ENCODE measurements at regions not wholly inside any gene's neighbourhood (a gene's known extent, or its start where the extent isn't known, plus 50 kb on each side); places are given as distances from the start of the nearest gene placed in this dataset.

- no peak overlapping the region for H2BK5ac ChIP-seq (ENCODE audit: insufficient read length, low read length)
- H2AK5ac ChIP-seq (ENCODE audit: insufficient read length, low read length), result no peak overlapping the region
- no peak overlapping the region for H3K4me2 ChIP-seq (ENCODE audit: insufficient read depth, insufficient read length, low read length)
- H4K8ac ChIP-seq (replicated peaks; ENCODE audit: insufficient read length, low read depth, low read length), result no peak overlapping the region
- WGBS (ENCODE audit: extremely low coverage, insufficient read length, low lambda C conversion rate), result no CpG with 5 or more reads among the region's 2 CpGs
- H3K18ac ChIP-seq (ENCODE audit: insufficient read length, low read depth, low read length), result no peak overlapping the region
- no peak overlapping the region for H4K91ac ChIP-seq (ENCODE audit: insufficient read length, low read depth, low read length)
- H2AFZ ChIP-seq (ENCODE audit: low read length), result no peak overlapping the region
- H3K9me3 ChIP-seq (ENCODE audit: control insufficient read depth, low read depth, low read length), result no peaks in the 10 kb centered on the region
- peaks cover 99% of the 10 kb centered on the region for H3K27me3 Mint-ChIP-seq (ENCODE audit: low read depth)
- no peak overlapping the region for H2BK12ac ChIP-seq (ENCODE audit: insufficient read length, low read depth, low read length)
- H3K56ac ChIP-seq (ENCODE audit: insufficient read length, low read depth, low read length), result no peak overlapping the region
- no peak for DNase-seq
- no peak overlapping the region for H3K14ac ChIP-seq (ENCODE audit: insufficient read depth, low read length)
- H3T11ph ChIP-seq (ENCODE audit: low read length), result no peak overlapping the region
- no peaks in the 10 kb centered on the region; a peak in 1 of 5 replicates for H3K9me3 Mint-ChIP-seq
- no peak overlapping the region for H2BK15ac ChIP-seq (ENCODE audit: low read depth, low read length)
- TF ChIP-seq CTCF (conservative IDR thresholded peaks at IDR 0.05), result no peak
- H3K23ac ChIP-seq (ENCODE audit: insufficient read length, low read depth, low read length), result no peak overlapping the region
- no peaks in the 10 kb centered on the region for H3K4me1 Mint-ChIP-seq
- no peak overlapping the region for H2BK120ac ChIP-seq (ENCODE audit: low read depth, low read length, poor library complexity, severe bottlenecking)
- no peak overlapping the region for H2BK20ac ChIP-seq (ENCODE audit: low read depth, low read length, poor library complexity, severe bottlenecking)
- H4K20me1 ChIP-seq (ENCODE audit: control insufficient read depth, insufficient read depth, insufficient read length), result no peaks in the 10 kb centered on the region
- H3K23me2 ChIP-seq (ENCODE audit: insufficient read length, low read depth, low read length, poor library complexity, severe bottlenecking), result no peaks in the 10 kb centered on the region
- H4K5ac ChIP-seq (ENCODE audit: insufficient read length, low read depth, low read length), result no peak overlapping the region
- H3K79me2 ChIP-seq (ENCODE audit: insufficient read depth, low read length), result no peaks in the 10 kb centered on the region
- H3K27ac Mint-ChIP-seq, result no peak overlapping the region
- H3K27ac ChIP-seq (ENCODE audit: insufficient read length, low read depth, low read length), result no peak overlapping the region
- H3K4me3 Mint-ChIP-seq, result no peak overlapping the region
- no peaks in the 10 kb centered on the region for H3K36me3 Mint-ChIP-seq (ENCODE audit: insufficient read depth in 1 of 3, low read depth in 3 of 3)
- no peak overlapping the region for H3K9ac ChIP-seq (ENCODE audit: extremely low read depth, insufficient read length, low read length)
- H3K27me3 ChIP-seq (ENCODE audit: insufficient read depth, low read length), result peaks cover 21% of the 10 kb centered on the region; the same call in 1 of the 2 replicates
- H3K4ac ChIP-seq (ENCODE audit: low read depth, low read length), result no peak overlapping the region
- H3K79me1 ChIP-seq (ENCODE audit: insufficient read depth, low read depth, low read length, poor library complexity, severe bottlenecking), result no peaks in the 10 kb centered on the region
- no peaks in the 10 kb centered on the region for H3K4me1 ChIP-seq (ENCODE audit: insufficient read depth, low read length)
Observed at GRCh38 chr6:91288741-91289140, 701.9 kb upstream of the MAP3K7 start.

Data from H9 (cell line).